Right lobe of liver (tissue), 4 donors: ENCODE measurements at regions not wholly inside any gene's neighbourhood (a gene's known extent, or its start where the extent isn't known, plus 50 kb on each side); places are given as distances from the start of the nearest gene placed in this dataset.

Source experiments
- POLR2A ChIP-seq: fragments of 450-650 bp; IDR thresholded peaks from one replicate; pipeline ENCODE4 v1.6.1; 2017; ENCODE audit warnings: antibody characterized with exemption, mild to moderate bottlenecking
- TF ChIP-seq, protein P1 (sequence below), 4 donors: fragments of 200-600 bp in 3 of 4; fragments of 450-650 bp in 1 of 4; IDR thresholded peaks; one replicate each; pipeline versions ENCODE4 v1.5.1 to v1.8.0; 2016 to 2022; ENCODE audit warnings: antibody characterized with exemption in 4 of 4, mild to moderate bottlenecking in 2 of 4
- donor health status: DM: no; HTN: no; CAD: no.
- donor health status: DM: no; HTN: no; CAD: no.
- donor health status: DM: no; HTN: yes; CAD: no.

DNA sequence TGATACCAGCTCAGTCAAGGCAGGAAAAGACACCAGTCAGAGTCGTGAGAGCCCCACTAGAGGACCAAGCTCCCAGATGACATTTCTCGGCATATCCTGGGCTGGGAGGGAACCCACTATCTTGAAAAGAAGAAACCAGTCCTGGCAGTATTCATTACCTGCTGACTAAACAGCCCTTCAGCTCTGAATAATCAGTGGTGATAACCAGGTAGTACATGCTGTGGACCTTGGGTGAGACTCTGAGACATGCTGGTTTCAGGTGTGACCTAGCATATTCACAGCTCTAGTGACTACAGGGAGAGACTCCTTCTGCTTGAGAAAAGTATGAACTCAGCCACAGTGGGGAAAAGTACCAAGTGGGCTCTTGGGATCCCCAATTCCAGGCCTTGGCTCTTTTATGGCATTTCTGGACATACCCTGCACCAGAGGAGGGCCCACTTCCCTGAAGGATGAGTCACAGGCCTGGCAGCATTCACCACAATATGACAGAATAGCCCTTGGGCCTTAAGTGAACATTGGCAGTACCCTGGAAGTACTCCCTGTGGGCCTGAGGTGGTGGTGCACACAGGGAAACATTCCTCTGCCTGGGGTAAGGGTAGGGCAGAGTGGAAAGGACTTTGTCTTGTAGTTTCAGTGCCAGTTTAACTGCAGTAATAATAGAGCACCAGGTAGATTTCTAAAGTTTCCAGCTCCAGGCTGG, 82.6 kb upstream of the SLC38A4 start:
- no peak for TF ChIP-seq POLR2A
- TF ChIP-seq, protein P1, sequence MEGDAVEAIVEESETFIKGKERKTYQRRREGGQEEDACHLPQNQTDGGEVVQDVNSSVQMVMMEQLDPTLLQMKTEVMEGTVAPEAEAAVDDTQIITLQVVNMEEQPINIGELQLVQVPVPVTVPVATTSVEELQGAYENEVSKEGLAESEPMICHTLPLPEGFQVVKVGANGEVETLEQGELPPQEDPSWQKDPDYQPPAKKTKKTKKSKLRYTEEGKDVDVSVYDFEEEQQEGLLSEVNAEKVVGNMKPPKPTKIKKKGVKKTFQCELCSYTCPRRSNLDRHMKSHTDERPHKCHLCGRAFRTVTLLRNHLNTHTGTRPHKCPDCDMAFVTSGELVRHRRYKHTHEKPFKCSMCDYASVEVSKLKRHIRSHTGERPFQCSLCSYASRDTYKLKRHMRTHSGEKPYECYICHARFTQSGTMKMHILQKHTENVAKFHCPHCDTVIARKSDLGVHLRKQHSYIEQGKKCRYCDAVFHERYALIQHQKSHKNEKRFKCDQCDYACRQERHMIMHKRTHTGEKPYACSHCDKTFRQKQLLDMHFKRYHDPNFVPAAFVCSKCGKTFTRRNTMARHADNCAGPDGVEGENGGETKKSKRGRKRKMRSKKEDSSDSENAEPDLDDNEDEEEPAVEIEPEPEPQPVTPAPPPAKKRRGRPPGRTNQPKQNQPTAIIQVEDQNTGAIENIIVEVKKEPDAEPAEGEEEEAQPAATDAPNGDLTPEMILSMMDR (IDR thresholded peaks at IDR 0.05): no peak
